Fibroblast of the aortic adventitia (primary cell): ENCODE measurements at regions not wholly inside any gene's neighbourhood (a gene's known extent, or its start where the extent isn't known, plus 50 kb on each side); places are given as distances from the start of the nearest gene placed in this dataset.

ENCODE experiments used
- DNase-seq: peaks from one replicate; pipeline ENCODE4 v3.0.0-alpha.2; 2010; ENCODE audit warnings: low read depth
- H3K4me3 ChIP-seq: 2 replicates; pipeline ENCODE4 v1.5.1; 2011; ENCODE audit warnings: low read depth, mild to moderate bottlenecking, control low read depth, low read length, moderate library complexity
- TF ChIP-seq, protein P1 (sequence below): IDR thresholded peaks from 2 replicates; pipeline ENCODE4 v1.5.1; 2011; ENCODE audit warnings: mild to moderate bottlenecking, low read length, control low read depth, inconsistent platforms; ENCODE audit not compliant: insufficient read depth

GRCh38 chr3:95883801-95884200, 930.6 kb upstream of the EPHA6 start:
- no peak for DNase-seq
- H3K4me3 ChIP-seq = no peak overlapping the region
- TF ChIP-seq, protein P1, sequence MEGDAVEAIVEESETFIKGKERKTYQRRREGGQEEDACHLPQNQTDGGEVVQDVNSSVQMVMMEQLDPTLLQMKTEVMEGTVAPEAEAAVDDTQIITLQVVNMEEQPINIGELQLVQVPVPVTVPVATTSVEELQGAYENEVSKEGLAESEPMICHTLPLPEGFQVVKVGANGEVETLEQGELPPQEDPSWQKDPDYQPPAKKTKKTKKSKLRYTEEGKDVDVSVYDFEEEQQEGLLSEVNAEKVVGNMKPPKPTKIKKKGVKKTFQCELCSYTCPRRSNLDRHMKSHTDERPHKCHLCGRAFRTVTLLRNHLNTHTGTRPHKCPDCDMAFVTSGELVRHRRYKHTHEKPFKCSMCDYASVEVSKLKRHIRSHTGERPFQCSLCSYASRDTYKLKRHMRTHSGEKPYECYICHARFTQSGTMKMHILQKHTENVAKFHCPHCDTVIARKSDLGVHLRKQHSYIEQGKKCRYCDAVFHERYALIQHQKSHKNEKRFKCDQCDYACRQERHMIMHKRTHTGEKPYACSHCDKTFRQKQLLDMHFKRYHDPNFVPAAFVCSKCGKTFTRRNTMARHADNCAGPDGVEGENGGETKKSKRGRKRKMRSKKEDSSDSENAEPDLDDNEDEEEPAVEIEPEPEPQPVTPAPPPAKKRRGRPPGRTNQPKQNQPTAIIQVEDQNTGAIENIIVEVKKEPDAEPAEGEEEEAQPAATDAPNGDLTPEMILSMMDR = no peak

DNA sequence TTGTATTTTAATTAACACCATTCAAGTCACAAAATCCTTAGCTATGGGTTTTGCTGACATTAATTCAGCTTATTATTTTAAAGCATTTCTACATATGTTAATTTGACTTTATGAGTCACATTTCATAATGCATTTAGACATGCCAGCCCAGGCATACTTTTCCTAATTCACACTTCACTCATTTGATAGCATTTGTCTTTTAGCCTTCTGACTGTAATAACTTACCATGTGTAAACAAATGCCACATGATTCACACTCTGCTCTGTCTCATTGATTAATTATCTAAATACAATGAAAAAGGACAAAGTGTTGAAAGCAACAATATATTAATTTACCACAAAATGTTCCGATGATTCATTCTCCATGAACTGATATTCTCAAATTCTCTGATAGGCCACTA, 927.8 kb upstream of the EPHA6 start:
- TF ChIP-seq, protein P1 = no peak
- DNase-seq = no peak
- H3K4me3 ChIP-seq = no peak overlapping the region

- TF ChIP-seq, protein P1 = no peak
- no peak for DNase-seq
- no peak overlapping the region for H3K4me3 ChIP-seq
Observed at GRCh38 chr3:95887114-95887513, 927.3 kb upstream of the EPHA6 start.

DNA sequence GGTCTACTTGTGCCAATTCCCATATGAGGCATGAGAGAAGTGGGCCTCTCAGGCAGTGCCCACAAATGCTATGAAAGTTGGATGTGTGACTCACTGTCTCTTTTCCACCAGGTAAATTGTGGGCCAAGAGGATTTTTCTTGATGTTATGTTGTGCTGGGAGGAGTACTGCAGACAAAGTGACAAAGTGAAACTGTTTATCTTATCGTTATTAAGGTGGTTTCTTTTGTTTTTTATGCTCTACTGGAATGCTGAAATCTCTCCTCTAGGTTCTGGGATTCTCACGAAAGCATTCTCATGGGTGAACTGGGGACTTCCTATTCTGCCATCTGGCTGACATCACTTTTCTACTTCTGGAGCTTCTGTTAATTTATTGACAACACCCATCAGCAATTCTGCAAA, 919.6 kb upstream of the EPHA6 start:
- TF ChIP-seq, protein P1 = no peak
- H3K4me3 ChIP-seq = no peak overlapping the region
- DNase-seq = no peak

- H3K4me3 ChIP-seq = no peak overlapping the region
- TF ChIP-seq, protein P1 = no peak
- DNase-seq = peak; percentile 35
Observed at GRCh38 chr3:95899494-95899893, 914.9 kb upstream of the EPHA6 start.

DNA sequence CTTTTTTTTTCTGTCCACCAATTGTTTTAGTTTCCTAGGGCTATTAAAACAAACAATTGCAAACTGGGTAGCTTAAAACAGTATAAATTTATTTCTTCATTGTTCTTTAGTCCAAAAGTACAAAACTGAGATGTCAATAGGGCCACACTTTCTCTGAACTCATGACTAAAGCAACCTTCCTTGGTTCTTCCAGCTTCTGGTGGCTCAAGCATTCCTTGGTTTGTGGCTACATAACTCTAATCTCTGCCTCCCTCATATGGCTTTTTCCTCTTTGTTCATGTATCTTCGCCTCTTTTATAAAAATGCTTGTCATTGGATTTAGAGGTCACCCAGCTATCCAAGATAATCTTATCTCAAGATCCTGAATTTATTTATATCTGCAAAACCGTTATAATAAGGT, 914.5 kb upstream of the EPHA6 start:
- TF ChIP-seq, protein P1 = no peak
- no peak overlapping the region for H3K4me3 ChIP-seq
- DNase-seq = no peak

GRCh38 chr3:95901948-95902347, 912.4 kb upstream of the EPHA6 start:
- TF ChIP-seq, protein P1 = no peak
- no peak overlapping the region for H3K4me3 ChIP-seq
- no peak for DNase-seq
